ENCODE measurements at regions not wholly inside any gene's neighbourhood (a gene's known extent, or its start where the extent isn't known, plus 50 kb on each side); places are given as distances from the start of the nearest gene placed in this dataset.
"Not testable (repeated sequence)": the region's sequence is repeated elsewhere in the genome, so short reads cannot be mapped to it uniquely, and the experiment has no call there.

GRCh38 chr1:88463401-88463985, 220.6 kb upstream of the PKN2 start:
- peak in 1 of 4 donors; percentile 15 for DNase-seq (ENCODE audit: low read depth in 4 of 4, low spot score in 2 of 4)

GRCh38 chr1:88466011-88466410, 218.1 kb upstream of the PKN2 start:
- no peak for DNase-seq (ENCODE audit: low read depth in 4 of 4, low spot score in 2 of 4)

- DNase-seq (ENCODE audit: low read depth in 4 of 4, low spot score in 2 of 4), result no peak
Observed at GRCh38 chr1:88466899-88467580, 217.0 kb upstream of the PKN2 start.

DNA sequence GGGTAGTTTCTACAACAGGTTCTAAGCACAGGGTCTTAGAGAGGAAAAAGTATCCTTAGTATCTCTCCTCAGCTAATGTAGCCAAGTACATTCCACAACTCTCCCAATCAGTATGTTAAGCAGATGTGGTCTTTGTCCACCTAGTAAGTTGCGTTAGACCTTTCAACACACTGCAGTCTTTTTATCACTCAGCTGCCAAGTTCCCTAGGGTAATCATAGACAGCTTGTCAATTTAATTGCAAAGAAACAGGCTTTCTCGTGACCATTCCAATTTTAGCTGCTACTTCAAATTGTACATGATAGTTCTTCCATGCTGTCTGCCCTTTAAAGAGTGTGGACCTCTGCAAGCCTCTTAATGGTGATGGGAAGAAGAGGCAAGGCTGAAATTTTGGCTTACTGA, 211.8 kb upstream of the PKN2 start:
- DNase-seq (ENCODE audit: low read depth in 4 of 4, low spot score in 2 of 4), result no peak

DNA sequence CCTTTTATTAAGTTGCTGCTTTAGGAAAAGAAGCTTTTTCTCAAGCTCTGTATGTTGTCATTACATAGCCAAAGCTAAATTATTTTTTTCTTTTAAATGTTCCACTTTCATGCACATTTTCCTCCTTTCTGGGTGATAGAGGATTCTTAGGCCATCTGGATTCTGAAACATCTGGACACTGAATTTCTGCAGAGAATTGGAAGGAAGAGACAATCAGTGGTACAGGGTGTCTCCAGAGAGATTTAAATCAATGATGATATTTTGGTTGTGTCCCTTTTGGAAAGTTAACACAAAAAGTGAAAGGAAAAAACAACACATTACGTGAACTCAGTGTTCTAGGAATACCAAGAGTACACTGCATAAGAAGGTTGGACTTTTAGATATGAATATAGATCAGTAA, 211.4 kb upstream of the PKN2 start:
- no peak for DNase-seq (ENCODE audit: low read depth in 4 of 4, low spot score in 2 of 4)

GRCh38 chr1:88474555-88475304, 209.3 kb upstream of the PKN2 start:
- no peak for DNase-seq (ENCODE audit: low read depth in 4 of 4, low spot score in 2 of 4)

DNA sequence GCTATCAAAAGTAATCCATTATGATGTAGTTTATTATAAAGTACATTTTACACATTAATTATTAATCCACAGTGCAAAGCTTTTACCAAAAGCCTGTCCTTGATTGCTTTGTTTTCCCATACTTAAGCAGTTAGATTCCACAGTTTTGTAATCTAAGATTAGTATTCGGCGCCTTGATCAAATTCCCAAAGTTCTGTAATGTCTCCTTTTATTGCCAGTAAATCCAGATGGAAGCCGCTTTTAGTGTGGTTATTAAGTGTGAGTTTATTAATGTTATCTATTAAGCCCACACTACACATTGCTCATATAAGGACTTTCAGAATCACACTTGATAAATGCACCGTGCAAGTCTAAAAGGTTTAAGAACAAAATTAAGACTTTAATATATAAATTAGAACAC, 199.2 kb upstream of the PKN2 start:
- DNase-seq (ENCODE audit: low read depth in 4 of 4, low spot score in 2 of 4), result no peak

DNA sequence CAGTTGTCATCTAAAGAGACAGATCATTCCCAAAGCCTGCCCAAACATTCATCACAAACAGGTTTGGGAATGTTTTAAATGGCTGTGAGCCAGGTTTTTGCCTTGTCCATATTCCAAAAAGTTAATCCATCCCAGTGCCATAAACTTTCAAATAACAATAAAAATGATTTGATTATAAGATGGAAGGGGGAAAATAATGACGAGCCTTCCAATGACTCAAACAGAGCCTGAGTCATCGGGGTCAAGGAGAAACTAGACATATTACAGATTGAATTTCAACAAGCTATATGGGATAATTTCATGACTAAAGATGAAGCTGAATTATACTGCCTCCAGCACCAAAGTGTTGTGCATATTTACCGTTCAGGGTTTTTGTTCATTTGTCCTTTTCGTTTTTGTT, 195.8 kb upstream of the PKN2 start:
- no peak for DNase-seq (ENCODE audit: low read depth in 4 of 4, low spot score in 2 of 4)

- no peak for DNase-seq (ENCODE audit: low read depth in 4 of 4, low spot score in 2 of 4)
Observed at GRCh38 chr1:88490676-88491075, 193.4 kb upstream of the PKN2 start.

DNA sequence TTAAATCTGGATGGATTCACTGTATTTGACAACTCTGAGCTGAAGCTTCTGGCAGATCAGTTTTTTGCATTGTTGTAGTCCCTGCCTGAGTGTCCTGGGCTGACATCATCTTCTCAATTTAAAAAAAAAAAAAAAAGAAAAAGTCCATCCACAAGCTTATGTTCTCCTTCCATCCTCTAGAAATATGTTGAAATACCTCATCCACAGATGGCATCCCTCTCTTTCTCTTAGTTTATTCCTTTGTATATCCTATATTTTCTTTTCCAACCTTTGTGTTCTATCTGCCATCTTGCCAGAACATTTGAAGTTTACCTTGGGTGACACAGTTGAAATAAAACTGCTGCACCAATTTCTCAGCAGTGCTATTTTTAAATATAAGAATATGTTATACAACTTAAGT, 184.4 kb upstream of the PKN2 start:
- DNase-seq (ENCODE audit: low read depth in 4 of 4, low spot score in 2 of 4), result no peak

- DNase-seq (ENCODE audit: low read depth in 4 of 4, low spot score in 2 of 4), result no peak
Observed at GRCh38 chr1:88502886-88503285, 181.2 kb upstream of the PKN2 start.

GRCh38 chr1:88503646-88504045, 180.4 kb upstream of the PKN2 start:
- DNase-seq (ENCODE audit: low read depth in 4 of 4, low spot score in 2 of 4), result no peak

DNA sequence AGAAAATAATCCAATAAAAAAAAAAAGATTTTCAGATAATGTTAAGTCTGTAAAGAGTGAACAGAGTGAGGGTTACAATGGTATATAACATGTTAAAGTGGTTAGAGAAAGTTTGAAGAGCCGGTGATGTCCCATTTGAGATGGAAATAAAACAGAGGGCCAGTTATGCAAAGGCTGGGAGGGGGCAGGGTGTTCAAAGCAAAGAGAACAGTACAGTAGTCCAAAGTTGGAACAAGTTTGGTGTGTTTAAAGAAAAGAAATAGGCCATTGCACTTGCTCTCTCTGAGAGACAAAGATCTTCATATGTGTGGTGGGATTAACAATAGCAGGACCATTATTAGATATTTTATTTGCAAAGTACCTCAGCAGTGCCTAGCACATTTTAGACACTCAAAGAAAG, 179.5 kb upstream of the PKN2 start:
- no peak for DNase-seq (ENCODE audit: low read depth in 4 of 4, low spot score in 2 of 4)

- DNase-seq (ENCODE audit: low read depth in 4 of 4, low spot score in 2 of 4), result no peak
Observed at GRCh38 chr1:88509379-88509778, 174.7 kb upstream of the PKN2 start.

GRCh38 chr1:88514544-88515060, 169.5 kb upstream of the PKN2 start:
- no peak for DNase-seq (ENCODE audit: low read depth in 4 of 4, low spot score in 2 of 4)

- not testable (repeated sequence) for DNase-seq (ENCODE audit: low read depth in 4 of 4, low spot score in 2 of 4)
Observed at GRCh38 chr1:88517499-88517898, 166.6 kb upstream of the PKN2 start.

- DNase-seq (ENCODE audit: low read depth in 4 of 4, low spot score in 2 of 4), result no peak
Observed at GRCh38 chr1:88519156-88519555, 164.9 kb upstream of the PKN2 start.

GRCh38 chr1:88523854-88524528, 160.1 kb upstream of the PKN2 start:
- DNase-seq (ENCODE audit: low read depth in 4 of 4, low spot score in 2 of 4), result no peak

GRCh38 chr1:88526456-88526855, 157.6 kb upstream of the PKN2 start:
- no peak for DNase-seq (ENCODE audit: low read depth in 4 of 4, low spot score in 2 of 4)

GRCh38 chr1:88528792-88529191, 155.3 kb upstream of the PKN2 start:
- DNase-seq (ENCODE audit: low read depth in 4 of 4, low spot score in 2 of 4), result no peak

GRCh38 chr1:88529581-88529980, 154.5 kb upstream of the PKN2 start:
- no peak for DNase-seq (ENCODE audit: low read depth in 4 of 4, low spot score in 2 of 4)

Measured in left renal cortex interstitium (tissue), 4 donors.